ENCODE measurements at regions not wholly inside any gene's neighbourhood (a gene's known extent, or its start where the extent isn't known, plus 50 kb on each side); places are given as distances from the start of the nearest gene placed in this dataset.

- CTCF ChIA-PET = interaction anchor here (0.5 kb wide), 1 partner anchor 994 kb away, joined by 4 read pairs; no protein-coding TSS in a partner anchor
- Mint-ChIP-seq H3K27ac (no peak overlapping the region), H3K36me3 (ENCODE audit: low read depth) (no peaks in the 10 kb centered on the region), H3K4me3 (no peak overlapping the region), H3K9me3 (no peaks in the 10 kb centered on the region), H3K27me3 (no peaks in the 10 kb centered on the region), H3K4me1 (no peaks in the 10 kb centered on the region)
- POLR2A ChIA-PET = no interaction called here
- DNase-seq = no peak
These were observed 135.5 kb downstream of the PAX1 start for GRCh38 chr20:21840991-21841390.

GRCh38 chr20:21839982-21840381, 134.5 kb downstream of the PAX1 start:
- Mint-ChIP-seq H3K27ac (no peak overlapping the region), H3K27me3 (no peaks in the 10 kb centered on the region)
- CTCF ChIA-PET = no interaction called here

GRCh38 chr20:21836346-21836745, 130.9 kb downstream of the PAX1 start:
- DNase-seq = no peak
- Mint-ChIP-seq H3K4me3 (no peak overlapping the region), H3K4me1 (no peaks in the 10 kb centered on the region), H3K27me3 (no peaks in the 10 kb centered on the region), H3K9me3 (no peaks in the 10 kb centered on the region), H3K36me3 (ENCODE audit: low read depth) (no peaks in the 10 kb centered on the region), H3K27ac (no peak overlapping the region)
- CTCF ChIA-PET = no interaction called here
- POLR2A ChIA-PET = no interaction called here

More at GRCh38 chr20:21839982-21840381, 134.5 kb downstream of the PAX1 start:
- Mint-ChIP-seq H3K4me1 (no peaks in the 10 kb centered on the region), H3K36me3 (ENCODE audit: low read depth) (no peaks in the 10 kb centered on the region), H3K4me3 (no peak overlapping the region), H3K9me3 (no peaks in the 10 kb centered on the region)
- no peak for DNase-seq
- POLR2A ChIA-PET = no interaction called here

GRCh38 chr20:21835042-21835441, 129.6 kb downstream of the PAX1 start:
- Mint-ChIP-seq H3K36me3 (ENCODE audit: low read depth) (no peaks in the 10 kb centered on the region), H3K4me1 (no peaks in the 10 kb centered on the region), H3K27ac (no peak overlapping the region), H3K27me3 (no peaks in the 10 kb centered on the region), H3K9me3 (no peaks in the 10 kb centered on the region), H3K4me3 (no peak overlapping the region)
- no peak for DNase-seq
- CTCF ChIA-PET = no interaction called here
- POLR2A ChIA-PET = no interaction called here

GRCh38 chr20:21832442-21833385, 127.2 kb downstream of the PAX1 start:
- Mint-ChIP-seq H3K4me1 (no peaks in the 10 kb centered on the region), H3K27ac (no peak overlapping the region), H3K9me3 (no peaks in the 10 kb centered on the region), H3K4me3 (no peak overlapping the region), H3K36me3 (ENCODE audit: low read depth) (no peaks in the 10 kb centered on the region), H3K27me3 (no peaks in the 10 kb centered on the region)
- ChIA-PET POLR2A (no interaction called here), CTCF (no interaction called here)
- no peak for DNase-seq

GRCh38 chr20:21826976-21827375, 121.5 kb downstream of the PAX1 start:
- no peaks in the 10 kb centered on the region for H3K36me3 Mint-ChIP-seq (ENCODE audit: low read depth)
- no peak overlapping the region for H3K27ac Mint-ChIP-seq
- H3K4me3 Mint-ChIP-seq = no peak overlapping the region
- CTCF ChIA-PET = no interaction called here
- no peak for DNase-seq
- H3K4me1 Mint-ChIP-seq = no peaks in the 10 kb centered on the region
- no peaks in the 10 kb centered on the region for H3K27me3 Mint-ChIP-seq
- no peaks in the 10 kb centered on the region for H3K9me3 Mint-ChIP-seq
- POLR2A ChIA-PET = no interaction called here

GRCh38 chr20:21821358-21821757, 115.9 kb downstream of the PAX1 start:
- ChIA-PET POLR2A (no interaction called here), CTCF (no interaction called here)
- no peak for DNase-seq
- H3K36me3 Mint-ChIP-seq (ENCODE audit: low read depth) = no peaks in the 10 kb centered on the region
- H3K9me3 Mint-ChIP-seq = no peaks in the 10 kb centered on the region
- H3K4me3 Mint-ChIP-seq = no peak overlapping the region
- H3K27me3 Mint-ChIP-seq = no peaks in the 10 kb centered on the region
- no peaks in the 10 kb centered on the region for H3K4me1 Mint-ChIP-seq
- H3K27ac Mint-ChIP-seq = no peak overlapping the region

GRCh38 chr20:21820688-21821087, 115.2 kb downstream of the PAX1 start:
- Mint-ChIP-seq H3K4me3 (no peak overlapping the region), H3K4me1 (no peaks in the 10 kb centered on the region), H3K27me3 (no peaks in the 10 kb centered on the region), H3K9me3 (no peaks in the 10 kb centered on the region), H3K27ac (no peak overlapping the region), H3K36me3 (ENCODE audit: low read depth) (no peaks in the 10 kb centered on the region)
- POLR2A ChIA-PET = no interaction called here
- CTCF ChIA-PET = no interaction called here
- no peak for DNase-seq

GRCh38 chr20:21820045-21820444, 114.6 kb downstream of the PAX1 start:
- no peaks in the 10 kb centered on the region for H3K27me3 Mint-ChIP-seq
- no peak for DNase-seq
- H3K4me3 Mint-ChIP-seq = no peak overlapping the region
- H3K9me3 Mint-ChIP-seq = no peaks in the 10 kb centered on the region
- POLR2A ChIA-PET = no interaction called here
- CTCF ChIA-PET = no interaction called here
- no peaks in the 10 kb centered on the region for H3K36me3 Mint-ChIP-seq (ENCODE audit: low read depth)
- no peak overlapping the region for H3K27ac Mint-ChIP-seq
- no peaks in the 10 kb centered on the region for H3K4me1 Mint-ChIP-seq

GRCh38 chr20:21812379-21812778, 106.9 kb downstream of the PAX1 start:
- no peak for DNase-seq
- Mint-ChIP-seq H3K27ac (no peak overlapping the region), H3K36me3 (ENCODE audit: low read depth) (no peaks in the 10 kb centered on the region), H3K4me1 (no peaks in the 10 kb centered on the region), H3K4me3 (no peak overlapping the region), H3K9me3 (no peaks in the 10 kb centered on the region), H3K27me3 (no peaks in the 10 kb centered on the region)
- ChIA-PET CTCF (interaction anchor here (0.6 kb wide), 1 partner anchor 1227 kb away, joined by 4 read pairs; no protein-coding TSS in a partner anchor), POLR2A (no interaction called here)

GRCh38 chr20:21809961-21810523, 104.6 kb downstream of the PAX1 start:
- ChIA-PET POLR2A (no interaction called here), CTCF (no interaction called here)
- H3K4me1 Mint-ChIP-seq = no peaks in the 10 kb centered on the region
- H3K4me3 Mint-ChIP-seq = no peak overlapping the region
- H3K9me3 Mint-ChIP-seq = no peaks in the 10 kb centered on the region
- DNase-seq = no peak
- H3K27ac Mint-ChIP-seq = no peak overlapping the region
- no peaks in the 10 kb centered on the region for H3K36me3 Mint-ChIP-seq (ENCODE audit: low read depth)
- no peaks in the 10 kb centered on the region for H3K27me3 Mint-ChIP-seq

- Mint-ChIP-seq H3K27me3 (no peaks in the 10 kb centered on the region), H3K9me3 (no peaks in the 10 kb centered on the region), H3K36me3 (ENCODE audit: low read depth) (no peaks in the 10 kb centered on the region), H3K4me3 (no peak overlapping the region), H3K4me1 (no peaks in the 10 kb centered on the region), H3K27ac (no peak overlapping the region)
- ChIA-PET CTCF (no interaction called here), POLR2A (no interaction called here)
- peak; percentile 45 for DNase-seq
These were observed 103.6 kb downstream of the PAX1 start for GRCh38 chr20:21808863-21809664.

GRCh38 chr20:21808139-21808538, 102.7 kb downstream of the PAX1 start:
- H3K4me1 Mint-ChIP-seq = no peaks in the 10 kb centered on the region
- H3K9me3 Mint-ChIP-seq = no peaks in the 10 kb centered on the region
- CTCF ChIA-PET = no interaction called here
- no peak overlapping the region for H3K4me3 Mint-ChIP-seq
- H3K27ac Mint-ChIP-seq = no peak overlapping the region
- POLR2A ChIA-PET = no interaction called here
- no peaks in the 10 kb centered on the region for H3K27me3 Mint-ChIP-seq
- DNase-seq = no peak
- H3K36me3 Mint-ChIP-seq (ENCODE audit: low read depth) = no peaks in the 10 kb centered on the region

Data from activated CD4-positive, alpha-beta T cell treated with anti-CD3 and anti-CD28 coated beads, Interleukin-2, amount 10 ng/mL, durations not matched to agents 7 days and 5 days (primary cell).